T-cell (primary cell): ENCODE measurements at regions not wholly inside any gene's neighbourhood (a gene's known extent, or its start where the extent isn't known, plus 50 kb on each side); places are given as distances from the start of the nearest gene placed in this dataset.

ENCODE experiments used
- ATAC-seq, 4 experiments: fragments of 200-7000 bp in 3 of 4; fragments of 150-1000 bp in 1 of 4; cut with Tn5 transposase; replicated peaks in 1 of 4; 1 replicate in 3 of 4; 2 replicates in 1 of 4; pipeline ENCODE4 v1.10.0; 2021; ENCODE audit warnings: moderate library complexity in 3 of 4, mild to moderate bottlenecking in 2 of 4, moderate number of reproducible peaks in 1 of 4
- CTCF ChIA-PET, 2 donors: fragments of 300-600 bp; sonication (Branson Sonifier 250); formaldehyde crosslinking; loops; one replicate each; lab custom pipeline; 2022; ENCODE audit warnings: antibody characterized with exemption in 2 of 2; lab: Charles Lee
- POLR2A ChIA-PET, 2 donors: fragments of 300-600 bp; sonication (Branson Sonifier 250); formaldehyde crosslinking; loops; one replicate each; lab custom pipeline; 2022; ENCODE audit warnings: antibody characterized with exemption in 2 of 2; lab: Charles Lee
- DNase-seq, 35 experiments: peaks; one replicate each; pipeline versions ENCODE4 v3.0.0 to v3.0.0-alpha.2; 2013 to 2023
- H3K27ac ChIP-seq: one replicate; pipeline ENCODE4 v1.5.1; 2013; ENCODE audit warnings: low read length
- H3K27me3 ChIP-seq, 2 experiments: replicated peaks in 1 of 2; 1 replicate in 1 of 2; 2 replicates in 1 of 2; pipeline versions ENCODE4 v1.6.1 to v1.7.0; 2013; ENCODE audit warnings: low read length in 1 of 2, mixed read lengths in 1 of 2; ENCODE audit not compliant: control insufficient read depth in 2 of 2, insufficient read depth in 2 of 2; ENCODE audit errors: extremely low read depth in 1 of 2
- H3K36me3 ChIP-seq, 2 donors: 1 replicate in 1 of 2; 2 replicates in 1 of 2; pipeline versions ENCODE4 v1.6.1 to v1.7.0; 2013; ENCODE audit warnings: low read length in 1 of 2; ENCODE audit not compliant: control insufficient read depth in 2 of 2, insufficient read depth in 1 of 2; ENCODE audit errors: extremely low read depth in 1 of 2
- H3K4me1 ChIP-seq, 2 experiments: 1 replicate in 1 of 2; 2 replicates in 1 of 2; pipeline versions ENCODE4 v1.6.1 to v1.7.0; 2013; ENCODE audit warnings: low read length in 2 of 2, mixed read lengths in 1 of 2; ENCODE audit not compliant: insufficient read depth in 2 of 2, control insufficient read depth in 1 of 2; ENCODE audit errors: extremely low read depth in 1 of 2
- H3K4me3 ChIP-seq, 2 donors: 1 replicate in 1 of 2; 2 replicates in 1 of 2; pipeline versions ENCODE4 v1.5.1 to v1.7.0; 2013; ENCODE audit warnings: mild to moderate bottlenecking in 2 of 2, low read length in 1 of 2, moderate library complexity in 1 of 2; ENCODE audit not compliant: control insufficient read depth in 1 of 2; ENCODE audit errors: extremely low read depth in 1 of 2
- H3K9me3 ChIP-seq: 2 replicates; pipeline ENCODE4 v1.7.0; 2013
- H3K27ac Mint-ChIP-seq, 2 donors: one replicate each; pipeline ENCODE4 v1.8.0; 2020 to 2021; ENCODE audit warnings: mild to moderate bottlenecking in 2 of 2, mixed read lengths in 2 of 2
- H3K27me3 Mint-ChIP-seq, 2 donors: one replicate each; pipeline ENCODE4 v1.8.0; 2021 to 2022; ENCODE audit warnings: mixed read lengths in 2 of 2
- H3K36me3 Mint-ChIP-seq: one replicate; pipeline ENCODE4 v1.8.0; 2021; ENCODE audit warnings: mixed read lengths
- H3K4me1 Mint-ChIP-seq, 3 donors: one replicate each; pipeline ENCODE4 v1.8.0; 2020 to 2022; ENCODE audit warnings: mixed read lengths in 3 of 3, mild to moderate bottlenecking in 1 of 3
- H3K4me3 Mint-ChIP-seq, 3 donors: one replicate each; pipeline ENCODE4 v1.8.0; 2020 to 2022; ENCODE audit warnings: mild to moderate bottlenecking in 3 of 3, mixed read lengths in 3 of 3, moderate library complexity in 3 of 3
- H3K9me3 Mint-ChIP-seq, 3 donors: one replicate each; pipeline ENCODE4 v1.8.0; 2020 to 2022; ENCODE audit warnings: mixed read lengths in 3 of 3
- WGBS: methylation state at CpG from one replicate; pipeline ENCODE4 v1.1.5; 2013; ENCODE audit warnings: missing lambda C conversion rate; ENCODE audit not compliant: insufficient coverage; 5-methylcytosine and 5-hydroxymethylcytosine counted together

- Mint-ChIP-seq H3K27me3 (no peaks in the 10 kb centered on the region), H3K4me3 (no peak overlapping the region), H3K9me3 (no peaks in the 10 kb centered on the region), H3K36me3 (no peaks in the 10 kb centered on the region), H3K4me1 (no peaks in the 10 kb centered on the region), H3K27ac (no peak overlapping the region)
- CTCF ChIA-PET = no interaction called here
- WGBS = 50% methylated on average over 2 of the region's 3 CpGs
- H3K27me3 ChIP-seq = no peaks in the 10 kb centered on the region
- H3K9me3 ChIP-seq = no peaks in the 10 kb centered on the region
- H3K4me1 ChIP-seq = no peaks in the 10 kb centered on the region
- H3K27ac ChIP-seq = no peak overlapping the region
- H3K36me3 ChIP-seq = no peaks in the 10 kb centered on the region
- ATAC-seq (no peak), DNase-seq (no peak)
- H3K4me3 ChIP-seq = no peak overlapping the region
- POLR2A ChIA-PET = no interaction called here
Measured at GRCh38 chr3:55309336-55309735, 177.8 kb downstream of the WNT5A start.

- Histone ChIP-seq H3K9me3 (no peaks in the 10 kb centered on the region), H3K36me3 (no peaks in the 10 kb centered on the region), H3K27me3 (no peaks in the 10 kb centered on the region), H3K4me1 (no peaks in the 10 kb centered on the region), H3K4me3 (no peak overlapping the region), H3K27ac (no peak overlapping the region)
- ChIA-PET CTCF (no interaction called here), POLR2A (no interaction called here)
- H3K9me3 Mint-ChIP-seq = peaks cover 0 to 4% (median 3%) of the 10 kb centered on the region in 3 donors
- H3K27me3 Mint-ChIP-seq = no peaks in the 10 kb centered on the region
- DNase-seq (no peak), ATAC-seq (no peak)
- H3K4me3 Mint-ChIP-seq = no peak overlapping the region
- no peak overlapping the region for H3K27ac Mint-ChIP-seq
- no peaks in the 10 kb centered on the region for H3K4me1 Mint-ChIP-seq
- WGBS = no CpG with 5 or more reads among the region's 2 CpGs
- no peaks in the 10 kb centered on the region for H3K36me3 Mint-ChIP-seq
Measured at GRCh38 chr3:55307622-55308021, 179.5 kb downstream of the WNT5A start.

GRCh38 chr3:55305696-55306485, 181.2 kb downstream of the WNT5A start:
- ATAC-seq (no peak), DNase-seq (no peak)
- Histone ChIP-seq H3K36me3 (no peaks in the 10 kb centered on the region), H3K9me3 (no peaks in the 10 kb centered on the region), H3K4me1 (no peaks in the 10 kb centered on the region), H3K27ac (no peak overlapping the region), H3K4me3 (no peak overlapping the region), H3K27me3 (no peaks in the 10 kb centered on the region)
- peaks cover 0 to 4% (median 3%) of the 10 kb centered on the region in 3 donors for H3K9me3 Mint-ChIP-seq
- H3K4me3 Mint-ChIP-seq = no peak overlapping the region
- WGBS = 85% methylated on average over 2 of the region's 5 CpGs
- no peak overlapping the region for H3K27ac Mint-ChIP-seq
- H3K36me3 Mint-ChIP-seq = no peaks in the 10 kb centered on the region
- ChIA-PET POLR2A (no interaction called here), CTCF (no interaction called here)
- no peaks in the 10 kb centered on the region for H3K4me1 Mint-ChIP-seq
- no peaks in the 10 kb centered on the region for H3K27me3 Mint-ChIP-seq

GRCh38 chr3:55300701-55301100, 186.4 kb downstream of the WNT5A start:
- Histone ChIP-seq H3K36me3 (no peaks in the 10 kb centered on the region), H3K9me3 (no peaks in the 10 kb centered on the region), H3K27me3 (no peaks in the 10 kb centered on the region), H3K4me1 (no peaks in the 10 kb centered on the region), H3K27ac (no peak overlapping the region), H3K4me3 (no peak overlapping the region)
- ChIA-PET CTCF (no interaction called here), POLR2A (no interaction called here)
- Mint-ChIP-seq H3K4me3 (no peak overlapping the region), H3K9me3 (peaks cover 3 to 4% (median 4%) of the 10 kb centered on the region in 3 donors), H3K27me3 (no peaks in the 10 kb centered on the region), H3K4me1 (no peaks in the 10 kb centered on the region), H3K27ac (no peak overlapping the region), H3K36me3 (no peaks in the 10 kb centered on the region)
- DNase-seq (no peak), ATAC-seq (no peak)

- no peak overlapping the region for H3K4me3 ChIP-seq
- no peaks in the 10 kb centered on the region for H3K36me3 Mint-ChIP-seq
- H3K27me3 Mint-ChIP-seq = no peaks in the 10 kb centered on the region
- no peak overlapping the region for H3K27ac Mint-ChIP-seq
- no peak overlapping the region for H3K4me3 Mint-ChIP-seq
- ChIA-PET POLR2A (no interaction called here), CTCF (no interaction called here)
- no peak for DNase-seq
- no peaks in the 10 kb centered on the region for H3K36me3 ChIP-seq
- WGBS = 85% methylated on average over 4 of the region's 5 CpGs
- H3K9me3 ChIP-seq = no peaks in the 10 kb centered on the region
- peaks cover 0 to 17% (median 6%) of the 10 kb centered on the region in 3 donors for H3K9me3 Mint-ChIP-seq
- no peaks in the 10 kb centered on the region for H3K4me1 ChIP-seq
- no peak for ATAC-seq
- no peaks in the 10 kb centered on the region for H3K4me1 Mint-ChIP-seq
- no peak overlapping the region for H3K27ac ChIP-seq
- H3K27me3 ChIP-seq = peaks cover 0 to 4% of the 10 kb centered on the region in 2 experiments
Measured at GRCh38 chr3:55297706-55298105, 189.4 kb downstream of the WNT5A start.

GRCh38 chr3:55297245-55297644, 189.9 kb downstream of the WNT5A start:
- Histone ChIP-seq H3K4me1 (no peaks in the 10 kb centered on the region), H3K9me3 (no peaks in the 10 kb centered on the region), H3K27ac (no peak overlapping the region), H3K27me3 (peaks cover 0 to 4% of the 10 kb centered on the region in 2 experiments), H3K36me3 (no peaks in the 10 kb centered on the region), H3K4me3 (no peak overlapping the region)
- DNase-seq (no peak), ATAC-seq (no peak)
- H3K9me3 Mint-ChIP-seq = peaks cover 0 to 19% (median 6%) of the 10 kb centered on the region in 3 donors
- H3K4me1 Mint-ChIP-seq = no peaks in the 10 kb centered on the region
- H3K4me3 Mint-ChIP-seq = no peak overlapping the region
- POLR2A ChIA-PET = no interaction called here
- H3K27ac Mint-ChIP-seq = no peak overlapping the region
- CTCF ChIA-PET = no interaction called here
- H3K27me3 Mint-ChIP-seq = no peaks in the 10 kb centered on the region
- WGBS = no CpG with 5 or more reads among the region's 2 CpGs
- H3K36me3 Mint-ChIP-seq = no peaks in the 10 kb centered on the region
